Smooth muscle cell (in vitro differentiated cells): ENCODE measurements at regions not wholly inside any gene's neighbourhood (a gene's known extent, or its start where the extent isn't known, plus 50 kb on each side); places are given as distances from the start of the nearest gene placed in this dataset.

Experiments
- DNase-seq: peaks from one replicate; lab custom pipeline; 2025; ENCODE audit not compliant: unreplicated experiment; lab: John Stamatoyannopoulos, UW
- H2AFZ ChIP-seq: fragments of 200-600 bp; sonication (generic); 2 replicates; pipeline ENCODE4 v1.6.0; 2016; ENCODE audit warnings: antibody characterized with exemption, low read depth, mild to moderate bottlenecking
- H3F3A ChIP-seq: fragments of 200-600 bp; sonication (generic); 2 replicates; pipeline ENCODE4 v1.6.0; 2017; ENCODE audit warnings: antibody characterized with exemption, low read depth
- H3K27ac ChIP-seq: fragments of 200-600 bp; sonication (generic); 2 replicates; pipeline ENCODE4 v1.5.1; 2016; ENCODE audit warnings: low read depth, mild to moderate bottlenecking
- H3K27me3 ChIP-seq: fragments of 200-600 bp; sonication (generic); 2 replicates; pipeline ENCODE4 v1.6.1; 2016; ENCODE audit warnings: low read depth, mild to moderate bottlenecking
- H3K36me3 ChIP-seq: fragments of 200-600 bp; sonication (generic); 2 replicates; pipeline ENCODE4 v1.5.1; 2016; ENCODE audit warnings: low read depth
- H3K4me1 ChIP-seq: fragments of 200-600 bp; sonication (generic); 2 replicates; pipeline ENCODE4 v1.5.1; 2016; ENCODE audit warnings: low read depth
- H3K4me2 ChIP-seq: fragments of 200-600 bp; sonication (generic); 2 replicates; pipeline ENCODE4 v1.6.0; 2016; ENCODE audit warnings: mild to moderate bottlenecking
- H3K4me3 ChIP-seq: fragments of 200-600 bp; sonication (generic); 2 replicates; pipeline ENCODE4 v1.5.1; 2016; ENCODE audit warnings: mild to moderate bottlenecking
- H3K79me2 ChIP-seq: fragments of 200-600 bp; sonication (generic); 2 replicates; pipeline ENCODE4 v1.6.0; 2016; ENCODE audit warnings: low read depth, mild to moderate bottlenecking
- H3K9ac ChIP-seq: fragments of 200-600 bp; sonication (generic); 2 replicates; pipeline ENCODE4 v1.6.0; 2016; ENCODE audit warnings: low read depth
- H3K9me3 ChIP-seq: fragments of 200-600 bp; sonication (generic); replicated peaks from 2 replicates; pipeline ENCODE4 v1.5.1; 2016; ENCODE audit warnings: low read depth
- H4K20me1 ChIP-seq: fragments of 200-600 bp; sonication (generic); 2 replicates; pipeline ENCODE4 v1.6.0; 2016; ENCODE audit warnings: low read depth
- WGBS: methylation state at CpG from one replicate; pipeline ENCODE4 v1.1.7; 2016; ENCODE audit warnings: low lambda C conversion rate; 5-methylcytosine and 5-hydroxymethylcytosine counted together
- TF ChIP-seq, protein P1 (sequence below): fragments of 200-600 bp; sonication (generic); IDR thresholded peaks from 2 replicates; pipeline ENCODE4 v1.5.1; 2017; ENCODE audit warnings: borderline replicate concordance, mild to moderate bottlenecking, antibody characterized with exemption; ENCODE audit not compliant: insufficient read depth, poor library complexity, severe bottlenecking

DNA sequence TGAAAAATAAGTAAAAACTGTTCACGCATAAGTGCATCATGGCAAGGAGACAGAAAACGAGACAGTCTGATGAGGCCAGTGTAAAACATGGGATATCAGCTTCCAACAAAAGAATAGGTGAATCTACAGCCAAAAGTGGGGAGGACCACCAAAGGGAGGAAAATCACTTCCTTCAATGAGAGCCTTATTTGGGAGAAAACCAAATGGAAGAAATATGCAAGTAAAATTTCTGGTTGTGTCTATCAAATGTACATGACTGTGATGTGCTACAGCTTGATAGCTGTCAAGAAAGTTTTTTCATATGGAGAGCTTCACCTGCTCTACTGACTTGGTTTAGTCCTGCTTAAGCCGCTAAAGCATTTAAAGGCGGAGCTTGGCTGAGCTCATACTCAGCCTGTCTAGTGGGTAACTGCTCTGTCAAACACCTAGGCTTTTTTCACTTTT is 66.2 kb downstream of the MAGEA1 start:
- Histone ChIP-seq H2AFZ (peak overlapping the region; percentile 36), H3K4me2 (peak overlapping the region; percentile 27), H3K9ac (no peak overlapping the region), H3K4me3 (no peak overlapping the region), H4K20me1 (no peaks in the 10 kb centered on the region), H3K9me3 (no peaks in the 10 kb centered on the region), H3K79me2 (no peaks in the 10 kb centered on the region), H3K27me3 (no peaks in the 10 kb centered on the region), H3K4me1 (no peaks in the 10 kb centered on the region), H3F3A (no peaks in the 10 kb centered on the region), H3K36me3 (no peaks in the 10 kb centered on the region), H3K27ac (peak overlapping the region; percentile 13)
- DNase-seq = no peak
- TF ChIP-seq, protein P1, sequence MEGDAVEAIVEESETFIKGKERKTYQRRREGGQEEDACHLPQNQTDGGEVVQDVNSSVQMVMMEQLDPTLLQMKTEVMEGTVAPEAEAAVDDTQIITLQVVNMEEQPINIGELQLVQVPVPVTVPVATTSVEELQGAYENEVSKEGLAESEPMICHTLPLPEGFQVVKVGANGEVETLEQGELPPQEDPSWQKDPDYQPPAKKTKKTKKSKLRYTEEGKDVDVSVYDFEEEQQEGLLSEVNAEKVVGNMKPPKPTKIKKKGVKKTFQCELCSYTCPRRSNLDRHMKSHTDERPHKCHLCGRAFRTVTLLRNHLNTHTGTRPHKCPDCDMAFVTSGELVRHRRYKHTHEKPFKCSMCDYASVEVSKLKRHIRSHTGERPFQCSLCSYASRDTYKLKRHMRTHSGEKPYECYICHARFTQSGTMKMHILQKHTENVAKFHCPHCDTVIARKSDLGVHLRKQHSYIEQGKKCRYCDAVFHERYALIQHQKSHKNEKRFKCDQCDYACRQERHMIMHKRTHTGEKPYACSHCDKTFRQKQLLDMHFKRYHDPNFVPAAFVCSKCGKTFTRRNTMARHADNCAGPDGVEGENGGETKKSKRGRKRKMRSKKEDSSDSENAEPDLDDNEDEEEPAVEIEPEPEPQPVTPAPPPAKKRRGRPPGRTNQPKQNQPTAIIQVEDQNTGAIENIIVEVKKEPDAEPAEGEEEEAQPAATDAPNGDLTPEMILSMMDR = no peak
- WGBS = 45% methylated on average over 4 of the region's 4 CpGs

DNA sequence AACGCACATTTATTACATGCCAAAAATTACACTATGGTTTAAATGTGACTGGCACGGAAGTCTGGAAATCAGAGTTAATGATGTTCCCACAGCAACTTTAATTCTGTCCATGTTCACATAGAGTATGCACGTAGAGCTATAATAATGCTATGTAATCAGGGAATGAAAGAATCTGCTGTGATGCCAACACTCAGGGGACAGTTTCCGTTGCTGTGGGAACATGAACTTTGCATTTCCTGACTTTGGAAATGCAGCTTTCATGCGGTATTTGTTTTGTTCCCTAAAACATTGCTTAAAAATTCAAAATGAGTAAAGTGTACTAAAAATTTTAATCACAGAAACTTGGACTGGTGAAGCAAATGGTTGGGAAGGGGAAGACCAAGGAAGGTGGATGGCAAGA is 65.7 kb downstream of the MAGEA1 start:
- H3K36me3 ChIP-seq = no peaks in the 10 kb centered on the region
- no peaks in the 10 kb centered on the region for H3K9me3 ChIP-seq
- peak overlapping the region; percentile 13 for H3K27ac ChIP-seq
- H2AFZ ChIP-seq = peak overlapping the region; percentile 36
- peak overlapping the region; percentile 27 for H3K4me2 ChIP-seq
- WGBS = 60% methylated on average over 5 of the region's 5 CpGs
- TF ChIP-seq, protein P1 = no peak
- no peak overlapping the region for H3K9ac ChIP-seq
- no peak overlapping the region for H3K4me3 ChIP-seq
- no peak for DNase-seq
- no peaks in the 10 kb centered on the region for H4K20me1 ChIP-seq
- H3K4me1 ChIP-seq = no peaks in the 10 kb centered on the region
- H3K27me3 ChIP-seq = no peaks in the 10 kb centered on the region
- no peaks in the 10 kb centered on the region for H3F3A ChIP-seq
- H3K79me2 ChIP-seq = no peaks in the 10 kb centered on the region

DNA sequence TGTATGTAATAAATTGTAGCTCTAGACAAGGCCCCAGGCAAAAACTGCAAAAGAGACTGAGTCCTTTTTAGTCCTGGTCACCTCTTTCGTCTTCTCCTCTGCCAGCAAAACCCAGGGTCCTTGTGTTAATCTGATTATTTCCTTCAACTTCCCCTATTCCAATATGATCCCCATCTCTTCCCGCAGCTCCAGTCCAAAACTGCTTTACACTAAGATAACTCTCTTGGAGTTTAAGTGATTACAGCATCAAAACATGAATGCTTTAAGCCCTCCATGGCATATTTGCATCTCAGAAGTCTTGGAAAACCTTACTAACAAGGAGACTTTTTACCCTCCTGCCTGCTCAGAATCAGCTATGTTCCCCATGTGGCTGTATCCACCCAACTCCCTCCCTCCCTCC is 59.3 kb downstream of the MAGEA1 start:
- no peak overlapping the region for H3K9ac ChIP-seq
- no peaks in the 10 kb centered on the region for H4K20me1 ChIP-seq
- no peaks in the 10 kb centered on the region for H3K36me3 ChIP-seq
- H3K79me2 ChIP-seq = no peaks in the 10 kb centered on the region
- DNase-seq = no peak
- TF ChIP-seq, protein P1 = no peak
- H2AFZ ChIP-seq = no peak overlapping the region
- no peaks in the 10 kb centered on the region for H3F3A ChIP-seq
- no peaks in the 10 kb centered on the region for H3K9me3 ChIP-seq
- H3K4me3 ChIP-seq = no peak overlapping the region
- no peak overlapping the region for H3K27ac ChIP-seq
- H3K27me3 ChIP-seq = no peaks in the 10 kb centered on the region
- no peak overlapping the region for H3K4me2 ChIP-seq
- H3K4me1 ChIP-seq = no peaks in the 10 kb centered on the region
- WGBS = 64% methylated on average over 2 of the region's 2 CpGs
